GM19025 (cell line): ENCODE measurements at regions not wholly inside any gene's neighbourhood (a gene's known extent, or its start where the extent isn't known, plus 50 kb on each side); places are given as distances from the start of the nearest gene placed in this dataset.
A peak's percentile ranks its signal among the peaks of the same experiment; 100 is the strongest.
"Not testable (repeated sequence)": the region's sequence is repeated elsewhere in the genome, so short reads cannot be mapped to it uniquely, and the experiment has no call there.

Experiments
- ATAC-seq: cut with Tn5 transposase; IDR thresholded peaks from one replicate; pipeline ENCODE4 v1.9.1; 2021; ENCODE audit warnings: mild to moderate bottlenecking, low read depth, moderate library complexity; ENCODE audit not compliant: unreplicated experiment

DNA sequence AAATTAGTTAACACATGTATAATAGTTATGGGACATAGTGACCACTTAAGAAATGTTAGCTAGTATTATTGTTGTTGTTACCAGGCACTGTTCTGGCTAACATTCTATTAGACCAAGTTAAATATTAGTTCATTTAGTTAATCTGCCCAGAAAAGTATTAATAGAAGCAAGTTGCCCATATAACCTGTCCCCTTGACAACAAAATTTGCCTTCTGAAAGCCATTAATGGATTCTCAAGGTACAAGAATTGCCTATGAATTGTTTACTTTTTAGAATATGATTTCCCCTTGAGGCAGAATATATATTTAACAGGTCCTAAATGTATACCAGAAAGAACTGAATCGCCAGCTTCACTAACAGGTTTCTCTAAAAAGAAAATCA, 167.3 kb upstream of the TMCC3 start:
- peak; percentile 42 for ATAC-seq

GRCh38 chr12:94817201-94817600, 166.8 kb upstream of the TMCC3 start:
- ATAC-seq = not testable (repeated sequence)

DNA sequence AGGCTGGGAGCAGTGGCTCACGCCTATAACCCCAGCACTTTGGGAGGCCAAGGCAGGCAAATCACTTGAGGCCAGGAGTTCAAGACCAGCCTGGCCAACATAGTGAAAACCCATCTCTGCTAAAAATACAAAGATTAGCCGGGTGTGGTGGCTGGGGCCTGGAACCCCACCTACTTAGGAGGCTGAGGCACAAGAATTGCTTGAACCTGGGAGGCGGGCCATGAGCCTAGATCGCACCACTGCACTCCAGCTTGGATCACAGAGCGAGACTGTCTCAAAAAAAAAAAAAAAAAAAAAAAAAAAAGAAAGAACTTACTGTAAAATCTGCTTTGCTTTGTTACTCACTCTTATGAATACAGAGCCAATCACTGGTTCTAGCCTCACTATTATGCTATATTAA, 166.4 kb upstream of the TMCC3 start:
- ATAC-seq = not testable (repeated sequence)

DNA sequence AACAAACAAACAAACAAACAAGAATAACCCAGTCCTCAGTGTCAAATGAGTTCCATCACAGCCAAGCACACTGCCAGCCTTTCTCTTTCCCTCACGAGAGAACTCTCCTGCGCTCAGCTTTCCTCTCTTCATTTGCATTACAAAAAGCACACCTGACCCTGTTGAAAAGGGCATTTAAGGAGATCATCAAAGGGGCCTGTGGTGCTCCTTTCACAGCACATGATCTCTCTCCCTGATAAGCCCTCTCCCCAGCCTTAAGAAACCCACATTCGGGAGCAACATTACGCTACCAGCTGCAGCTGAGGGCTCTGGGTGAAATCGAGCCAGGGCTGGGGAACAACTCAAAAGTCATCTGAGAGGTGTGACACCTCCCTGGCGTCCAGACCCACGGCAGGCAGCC, 165.6 kb upstream of the TMCC3 start:
- ATAC-seq = no peak

DNA sequence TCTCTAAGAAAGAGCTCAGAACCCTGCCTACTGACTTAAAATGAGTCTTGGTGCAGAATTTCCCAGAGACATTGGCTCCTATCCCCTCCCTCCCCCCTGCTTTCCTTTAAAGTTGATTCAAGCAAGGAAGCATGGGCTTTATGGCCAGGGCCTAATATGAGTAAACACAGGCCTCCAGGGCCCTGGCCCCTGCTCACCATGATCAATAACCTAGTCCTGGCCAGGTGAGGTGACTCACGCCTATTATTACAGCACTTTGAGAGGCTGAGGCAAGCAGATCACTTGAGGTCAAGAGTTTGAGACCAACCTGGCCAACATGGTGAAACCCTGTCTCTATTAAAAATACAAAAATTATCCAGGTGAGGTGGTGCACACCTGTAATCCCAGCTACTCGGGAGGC, 165.1 kb upstream of the TMCC3 start:
- no peak for ATAC-seq

- ATAC-seq = no peak
These were observed 163.0 kb upstream of the TMCC3 start for GRCh38 chr12:94813314-94813713.

- no peak for ATAC-seq
These were observed 162.0 kb upstream of the TMCC3 start for GRCh38 chr12:94812345-94812744.

- no peak for ATAC-seq
These were observed 161.3 kb upstream of the TMCC3 start for GRCh38 chr12:94811611-94812010.

DNA sequence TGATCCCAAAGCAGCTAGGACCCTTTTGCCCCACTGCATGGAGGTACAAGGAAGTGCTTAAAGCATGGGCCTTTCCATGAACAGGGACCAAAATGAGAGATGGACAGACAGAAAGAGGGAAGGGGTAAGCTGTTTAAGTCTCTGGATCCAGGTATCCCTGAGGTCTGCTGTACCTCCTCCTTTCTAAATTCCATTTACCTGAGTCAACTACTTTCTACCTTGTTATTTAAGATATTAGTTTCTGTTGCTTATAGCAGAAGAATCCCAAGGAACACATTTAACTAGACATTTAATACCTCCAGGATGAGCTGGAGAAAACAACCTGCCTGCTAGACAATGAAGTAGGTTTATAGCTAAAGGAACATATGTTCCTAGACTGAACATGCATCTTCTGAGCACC, 157.6 kb upstream of the TMCC3 start:
- ATAC-seq = no peak

GRCh38 chr12:94806617-94807016, 156.3 kb upstream of the TMCC3 start:
- ATAC-seq = no peak

DNA sequence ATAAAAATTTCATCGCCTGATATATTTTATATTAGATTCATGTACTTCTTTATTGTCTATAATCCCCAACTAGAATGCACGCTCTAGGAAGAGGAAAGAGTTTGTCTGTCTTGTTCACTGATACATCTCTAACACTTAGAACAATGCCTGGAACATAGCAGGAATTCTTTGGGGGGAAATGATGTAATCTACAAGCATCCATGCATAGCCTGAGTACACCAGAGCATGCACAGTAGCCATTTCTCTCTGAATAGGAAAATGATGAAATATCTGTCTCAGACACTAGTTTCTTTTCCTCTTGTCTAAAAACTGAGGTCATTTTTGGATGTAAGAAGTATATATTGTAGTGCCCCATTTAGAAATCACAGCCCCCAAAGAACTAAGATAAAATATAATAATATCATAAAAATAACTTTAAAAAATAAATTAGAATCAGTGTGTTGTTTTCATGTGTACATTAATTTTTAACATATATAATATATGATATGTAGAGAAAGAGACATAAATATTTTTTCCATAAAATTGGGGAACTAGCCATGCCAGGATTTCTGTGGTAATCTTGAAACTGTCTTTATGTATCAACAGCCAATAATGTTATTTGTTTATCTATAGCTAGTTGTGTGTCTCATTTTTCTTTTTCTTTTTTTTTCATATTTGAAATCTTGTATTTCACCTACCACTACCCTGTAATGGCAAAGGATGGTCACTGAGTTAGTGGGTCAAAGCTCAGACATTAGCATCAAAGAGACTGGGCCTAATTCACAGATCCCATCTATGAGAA, 155.6 kb upstream of the TMCC3 start:
- ATAC-seq = no peak

- no peak for ATAC-seq
These were observed 153.6 kb upstream of the TMCC3 start for GRCh38 chr12:94803939-94804338.

- no peak for ATAC-seq
These were observed 152.4 kb upstream of the TMCC3 start for GRCh38 chr12:94802796-94803195.

DNA sequence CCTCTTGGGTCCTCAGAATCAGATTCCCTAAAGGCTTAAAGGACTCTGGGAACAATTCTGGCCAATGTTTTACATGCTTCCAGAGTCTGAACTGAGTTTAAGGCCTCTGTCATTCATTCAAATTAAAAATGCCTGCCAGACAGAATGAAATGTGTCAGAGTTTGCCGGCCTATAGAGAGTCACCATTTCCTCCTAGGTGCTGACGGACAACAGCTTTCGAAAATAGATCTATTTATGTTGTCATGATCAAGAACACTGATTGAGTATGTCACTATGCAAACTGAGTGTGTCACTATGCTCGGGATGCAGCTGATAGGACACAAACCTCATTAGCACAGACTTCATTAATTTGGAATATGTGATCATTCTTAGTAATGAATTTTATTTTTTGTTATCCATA, 151.4 kb upstream of the TMCC3 start:
- ATAC-seq = no peak

GRCh38 chr12:94799136-94799535, 148.8 kb upstream of the TMCC3 start:
- no peak for ATAC-seq

DNA sequence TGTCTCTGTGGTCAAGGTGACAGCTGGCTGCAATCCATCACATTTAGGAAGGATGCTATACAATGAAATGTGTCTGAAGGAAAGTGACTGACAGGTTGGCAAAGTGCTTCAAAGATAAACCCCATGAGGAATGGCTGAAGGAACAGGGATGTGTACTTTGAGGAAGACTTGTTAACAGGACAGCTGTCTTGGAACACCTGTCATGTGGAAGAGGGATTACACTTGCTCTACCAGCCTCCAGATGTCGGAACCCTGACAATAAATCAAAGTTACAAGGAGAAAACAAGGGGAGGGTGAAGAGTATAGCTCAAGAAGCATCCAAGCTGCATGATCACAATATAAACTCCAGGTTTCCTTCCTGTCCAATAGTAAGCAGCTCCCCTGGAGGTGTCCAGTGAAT, 147.8 kb upstream of the TMCC3 start:
- ATAC-seq = no peak

DNA sequence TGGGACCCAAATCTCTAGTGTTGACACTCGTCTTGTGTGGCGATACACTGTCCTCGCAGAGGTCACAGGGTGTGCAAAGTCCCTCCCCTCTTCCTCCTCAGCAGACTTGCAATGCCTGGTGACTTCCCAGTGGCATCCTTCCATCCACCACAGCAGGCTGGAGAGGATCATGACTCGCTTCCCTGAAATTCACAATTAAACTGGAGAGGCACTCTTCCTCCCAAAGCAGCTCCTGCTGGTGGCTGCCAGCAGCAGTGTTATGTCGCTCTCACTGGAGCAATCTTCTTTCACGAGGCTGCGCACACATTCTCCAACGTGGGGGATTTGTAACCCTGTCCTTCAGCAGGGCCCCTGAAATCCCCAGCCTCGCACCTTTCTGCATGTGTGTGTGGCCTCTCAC, 145.2 kb upstream of the TMCC3 start:
- no peak for ATAC-seq

GRCh38 chr12:94795044-94795443, 144.7 kb upstream of the TMCC3 start:
- ATAC-seq = no peak

DNA sequence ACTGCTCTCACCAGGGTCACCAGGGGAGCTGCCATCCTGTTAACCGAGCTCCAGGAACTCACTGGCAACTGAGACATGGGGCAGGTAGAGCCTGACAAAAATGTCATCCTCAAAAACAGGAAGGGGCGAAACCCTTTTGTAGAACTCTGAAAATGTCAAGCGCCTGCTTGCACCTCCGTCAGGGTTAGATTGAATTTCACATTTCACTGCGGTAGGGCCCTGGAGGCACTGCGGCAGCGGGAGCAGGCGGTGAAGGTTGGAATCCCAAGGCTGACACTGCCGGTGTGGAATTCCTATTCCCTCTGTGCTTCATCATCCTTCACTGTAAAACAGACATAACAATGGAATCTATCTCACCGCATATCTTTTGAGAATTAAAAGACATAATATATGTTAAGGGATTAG, 142.8 kb upstream of the TMCC3 start:
- ATAC-seq = no peak

DNA sequence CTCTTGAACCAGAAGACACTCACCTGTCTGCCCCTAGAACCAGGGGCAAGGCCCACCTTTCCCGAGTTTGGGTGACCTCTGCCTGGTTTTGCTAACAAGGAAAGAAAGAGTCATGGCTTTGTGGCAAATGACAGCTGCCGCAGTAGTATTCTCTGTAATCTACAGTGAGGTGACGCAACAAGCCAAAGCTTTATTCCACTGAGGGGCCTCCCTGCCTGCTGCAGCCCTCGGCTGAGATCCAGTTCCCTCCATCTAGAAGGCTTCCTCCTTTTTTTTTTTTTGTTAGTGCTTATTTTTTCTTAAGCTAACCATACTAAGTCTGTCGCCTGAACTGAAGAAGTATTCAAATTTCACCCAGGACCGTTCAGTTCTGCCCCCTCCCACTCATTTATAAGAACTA, 142.3 kb upstream of the TMCC3 start:
- ATAC-seq = no peak

DNA sequence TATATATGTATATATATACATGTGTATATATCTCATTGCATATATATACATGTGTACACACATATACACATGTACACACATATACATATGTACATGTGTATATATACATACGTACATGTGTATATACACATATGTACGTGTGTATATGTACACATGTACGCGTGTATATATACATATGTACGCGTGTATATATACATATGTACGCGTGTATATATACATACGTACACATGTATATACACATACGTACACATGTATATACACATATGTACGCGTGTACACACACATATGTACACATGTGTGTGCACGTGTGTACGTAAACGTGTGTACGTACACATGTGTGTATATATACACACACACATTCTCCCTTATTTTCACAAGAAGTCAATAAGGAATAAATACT, 141.6 kb upstream of the TMCC3 start:
- ATAC-seq = no peak

GRCh38 chr12:94790825-94791224, 140.5 kb upstream of the TMCC3 start:
- no peak for ATAC-seq

GRCh38 chr12:94790370-94790769, 140.0 kb upstream of the TMCC3 start:
- no peak for ATAC-seq
